ENCODE measurements at regions not wholly inside any gene's neighbourhood (a gene's known extent, or its start where the extent isn't known, plus 50 kb on each side); places are given as distances from the start of the nearest gene placed in this dataset.

DNA sequence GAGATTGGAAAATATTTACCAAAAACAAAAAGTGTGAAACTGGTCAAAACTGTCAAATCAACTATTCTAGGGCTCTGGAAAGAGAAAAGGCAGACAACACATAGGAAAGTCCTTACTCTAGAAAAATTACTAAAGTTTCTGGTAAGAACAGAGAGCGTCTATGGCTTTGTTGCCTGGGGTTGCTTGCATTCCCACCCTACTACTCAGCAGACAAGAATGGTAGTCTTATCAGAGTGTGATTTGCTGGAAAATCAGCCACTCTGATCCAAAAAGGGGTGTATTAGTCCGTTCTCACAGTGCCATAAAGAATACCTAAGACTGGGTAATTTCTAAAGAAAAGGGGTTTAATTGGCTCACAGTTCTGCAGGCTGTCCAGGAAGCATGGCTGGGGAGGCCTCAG is 50.3 kb upstream of the CDH20 start:
- FAIRE-seq (no peak), DNase-seq (ENCODE audit: low read depth in 1 of 2, low spot score in 2 of 2) (no peak)
- Histone ChIP-seq H2BK120ac (replicated peaks; ENCODE audit: low read depth, low read length) (no peak overlapping the region), H4K8ac (ENCODE audit: extremely low read depth, insufficient read depth, low read length) (no peak overlapping the region), H3K9ac (replicated peaks in 1 of 4; ENCODE audit: extremely low read depth in 1 of 4, low read depth in 3 of 4, low read length in 3 of 4) (no peak overlapping the region), H2BK20ac (ENCODE audit: low read length) (no peak overlapping the region), H2AK5ac (ENCODE audit: low read depth, low read length) (no peak overlapping the region), H3K18ac (ENCODE audit: extremely low read depth, low read length) (no peak overlapping the region), H3K4me1 (replicated peaks in 1 of 4; ENCODE audit: control insufficient read depth in 3 of 4, insufficient read depth in 4 of 4, low read length in 3 of 4) (peaks cover 0 to 5% (median 0%) of the 10 kb centered on the region in 4 experiments; a peak in 1 of 7 replicates), H3K9me3 (ENCODE audit: insufficient read depth in 2 of 2, low read depth in 1 of 2, low read length in 1 of 2) (no peaks in the 10 kb centered on the region; a peak in 1 of 4 replicates), H3K4me2 (ENCODE audit: insufficient read depth in 1 of 2, low read depth in 2 of 2, low read length in 2 of 2) (no peak overlapping the region), H2AFZ (ENCODE audit: low read length) (no peak overlapping the region), H3K27me3 (replicated peaks in 1 of 4; ENCODE audit: control insufficient read depth in 3 of 4, extremely low read depth in 1 of 4, insufficient read depth in 3 of 4, low read length in 3 of 4) (no peaks in the 10 kb centered on the region), H4K20me1 (replicated peaks in 1 of 2; ENCODE audit: control insufficient read depth in 1 of 2, insufficient read depth in 2 of 2, low read length in 2 of 2) (no peaks in the 10 kb centered on the region), H4K5ac (ENCODE audit: insufficient read length, low read depth, low read length) (no peak overlapping the region), H3K56ac (replicated peaks; ENCODE audit: insufficient read length, low read depth, low read length) (no peak overlapping the region), H4K91ac (replicated peaks; ENCODE audit: insufficient read length, low read length) (no peak overlapping the region), H3K36me3 (ENCODE audit: control insufficient read depth in 2 of 4, insufficient read depth in 4 of 4, low read length in 3 of 4) (no peaks in the 10 kb centered on the region), H2BK15ac (ENCODE audit: low read length) (no peak overlapping the region), H3K79me2 (ENCODE audit: control insufficient read depth in 1 of 2, insufficient read depth in 2 of 2, low read length in 2 of 2) (no peaks in the 10 kb centered on the region), H3K23ac (ENCODE audit: insufficient read length) (no peak overlapping the region), H3K14ac (ENCODE audit: insufficient read length) (no peak overlapping the region), H3K4ac (replicated peaks; ENCODE audit: insufficient read length, low read depth, low read length) (no peak overlapping the region), H3K27ac (ENCODE audit: low read depth, low read length) (no peak overlapping the region), H3K23me2 (ENCODE audit: low read depth, low read length) (peaks cover 4% of the 10 kb centered on the region; the same call in 1 of the 2 replicates), H2BK5ac (ENCODE audit: low read depth, low read length) (no peak overlapping the region), H3K4me3 (ENCODE audit: extremely low read depth in 1 of 4, insufficient read depth in 2 of 4, low read depth in 3 of 4, low read length in 4 of 4) (no peak overlapping the region), H2BK12ac (ENCODE audit: low read depth, low read length) (no peak overlapping the region), H3K79me1 (ENCODE audit: low read depth, low read length) (no peaks in the 10 kb centered on the region)
- no peak for TF ChIP-seq POLR2AphosphoS5 (IDR thresholded peaks at IDR 0.05; ENCODE audit: low read depth, low read length)
- TF ChIP-seq TCF12 (IDR thresholded peaks at IDR 0.05; ENCODE audit: low read depth, low read length), result no peak
- 91% methylated on average over 2 of the region's 2 CpGs; no CpG with 5 or more reads in 1 of the 2 experiments for whole genome bisulfite sequencing, 2 experiments (ENCODE audit: extremely low coverage in 1 of 2, insufficient coverage in 1 of 2, insufficient read length in 1 of 2, insufficient replicate concordance in 2 of 2, low coverage in 1 of 2, low lambda C conversion rate in 2 of 2, missing lambda C conversion rate in 1 of 2)
- ChIA-PET CTCF (ENCODE audit: partially characterized antibody) (no interaction called here), POLR2A (ENCODE audit: partially characterized antibody) (no interaction called here)

All from H1 (cell line).